NCI-H1092 treated with DMSO at 0.1 percent for 48 hours (cell line): ENCODE measurements at regions not wholly inside any gene's neighbourhood (a gene's known extent, or its start where the extent isn't known, plus 50 kb on each side); places are given as distances from the start of the nearest gene placed in this dataset.

Experiments used
- DNase-seq: peaks from one replicate; lab custom pipeline; 2025; lab: John Stamatoyannopoulos, UW

GRCh38 chr5:73291873-73292272 is 118.9 kb downstream of the TMEM174 start:
- no peak for DNase-seq

- no peak for DNase-seq
These were observed 117.2 kb downstream of the TMEM174 start for GRCh38 chr5:73290242-73290641.

- no peak for DNase-seq
These were observed 116.1 kb downstream of the TMEM174 start for GRCh38 chr5:73288803-73289720.

- DNase-seq, result no peak
These were observed 113.9 kb downstream of the TMEM174 start for GRCh38 chr5:73286896-73287295.

- no peak for DNase-seq
These were observed 112.0 kb downstream of the TMEM174 start for GRCh38 chr5:73284985-73285384.

- DNase-seq, result no peak
These were observed 111.3 kb downstream of the TMEM174 start for GRCh38 chr5:73284220-73284795.

- DNase-seq, result peak; percentile 69
These were observed 109.9 kb downstream of the TMEM174 start for GRCh38 chr5:73282923-73283322.

GRCh38 chr5:73282383-73282782 is 109.4 kb downstream of the TMEM174 start:
- peak; percentile 93 for DNase-seq

GRCh38 chr5:73280821-73281746 is 108.1 kb downstream of the TMEM174 start:
- peak; percentile 92 for DNase-seq

GRCh38 chr5:73280386-73280785 is 107.4 kb downstream of the TMEM174 start:
- no peak for DNase-seq

GRCh38 chr5:73279805-73280204 is 106.8 kb downstream of the TMEM174 start:
- DNase-seq, result no peak

- no peak for DNase-seq
These were observed 105.7 kb downstream of the TMEM174 start for GRCh38 chr5:73278693-73279092.

- peak; percentile 79 for DNase-seq
These were observed 102.1 kb downstream of the TMEM174 start for GRCh38 chr5:73274881-73275663.

GRCh38 chr5:73274121-73274520 is 101.1 kb downstream of the TMEM174 start:
- no peak for DNase-seq

GRCh38 chr5:73273379-73274050 is 100.5 kb downstream of the TMEM174 start:
- no peak for DNase-seq

- no peak for DNase-seq
These were observed 99.4 kb downstream of the TMEM174 start for GRCh38 chr5:73272351-73272750.

GRCh38 chr5:73268826-73269225 is 95.8 kb downstream of the TMEM174 start:
- no peak for DNase-seq

GRCh38 chr5:73267766-73268435 is 94.9 kb downstream of the TMEM174 start:
- no peak for DNase-seq

- DNase-seq, result no peak
These were observed 94.2 kb downstream of the TMEM174 start for GRCh38 chr5:73266925-73267765.
